Thyroid gland (tissue), 4 donors: ENCODE measurements at regions not wholly inside any gene's neighbourhood (a gene's known extent, or its start where the extent isn't known, plus 50 kb on each side); places are given as distances from the start of the nearest gene placed in this dataset.

Source experiments
- POLR2A ChIP-seq, 2 donors: fragments of 450-650 bp; IDR thresholded peaks; one replicate each; pipeline ENCODE4 v1.6.1; 2017; ENCODE audit warnings: antibody characterized with exemption in 2 of 2, mild to moderate bottlenecking in 2 of 2, moderate library complexity in 1 of 2
- TF ChIP-seq, protein P1 (sequence below), 6 experiments: fragments of 200-600 bp in 3 of 6; fragments of 450-650 bp in 3 of 6; sonication (generic) in 3 of 6; IDR thresholded peaks; one replicate each; pipeline ENCODE4 v1.5.1; 2016 to 2019; ENCODE audit warnings: antibody characterized with exemption in 6 of 6, mild to moderate bottlenecking in 2 of 6, inconsistent platforms in 1 of 6, moderate library complexity in 1 of 6

DNA sequence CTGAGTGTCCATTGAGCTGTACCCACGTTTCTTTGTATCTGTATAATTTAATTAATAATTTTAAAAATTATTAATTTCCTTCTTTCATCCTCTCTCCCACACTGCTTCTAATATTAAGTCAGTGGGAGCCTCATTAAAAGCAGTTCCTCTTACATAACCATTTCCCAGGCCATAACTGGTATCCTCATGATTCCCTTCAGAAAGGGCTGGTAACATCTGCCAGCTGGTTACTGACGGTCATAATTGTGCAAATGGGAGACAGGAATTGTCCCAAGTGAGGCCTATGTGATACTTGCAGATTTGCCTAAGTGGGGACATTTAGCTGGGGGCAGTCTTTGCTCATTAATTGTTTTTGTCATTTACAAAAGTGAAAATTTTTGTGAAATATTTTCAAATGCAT is 69.0 kb upstream of the SPAG17 start:
- TF ChIP-seq, protein P1, sequence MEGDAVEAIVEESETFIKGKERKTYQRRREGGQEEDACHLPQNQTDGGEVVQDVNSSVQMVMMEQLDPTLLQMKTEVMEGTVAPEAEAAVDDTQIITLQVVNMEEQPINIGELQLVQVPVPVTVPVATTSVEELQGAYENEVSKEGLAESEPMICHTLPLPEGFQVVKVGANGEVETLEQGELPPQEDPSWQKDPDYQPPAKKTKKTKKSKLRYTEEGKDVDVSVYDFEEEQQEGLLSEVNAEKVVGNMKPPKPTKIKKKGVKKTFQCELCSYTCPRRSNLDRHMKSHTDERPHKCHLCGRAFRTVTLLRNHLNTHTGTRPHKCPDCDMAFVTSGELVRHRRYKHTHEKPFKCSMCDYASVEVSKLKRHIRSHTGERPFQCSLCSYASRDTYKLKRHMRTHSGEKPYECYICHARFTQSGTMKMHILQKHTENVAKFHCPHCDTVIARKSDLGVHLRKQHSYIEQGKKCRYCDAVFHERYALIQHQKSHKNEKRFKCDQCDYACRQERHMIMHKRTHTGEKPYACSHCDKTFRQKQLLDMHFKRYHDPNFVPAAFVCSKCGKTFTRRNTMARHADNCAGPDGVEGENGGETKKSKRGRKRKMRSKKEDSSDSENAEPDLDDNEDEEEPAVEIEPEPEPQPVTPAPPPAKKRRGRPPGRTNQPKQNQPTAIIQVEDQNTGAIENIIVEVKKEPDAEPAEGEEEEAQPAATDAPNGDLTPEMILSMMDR (IDR thresholded peaks at IDR 0.05) = no peak
- no peak for TF ChIP-seq POLR2A (IDR thresholded peaks at IDR 0.05)
